ENCODE measurements at regions not wholly inside any gene's neighbourhood (a gene's known extent, or its start where the extent isn't known, plus 50 kb on each side); places are given as distances from the start of the nearest gene placed in this dataset.

- no peak overlapping the region for H3K4me3 ChIP-seq
- H3K27ac ChIP-seq, result no peak overlapping the region
- no peaks in the 10 kb centered on the region for H3K4me1 ChIP-seq (ENCODE audit: low read depth)
- no peak for DNase-seq (ENCODE audit: low read depth in 1 of 2, low spot score in 1 of 2)
- H3K9me3 ChIP-seq (ENCODE audit: low read depth), result no peaks in the 10 kb centered on the region
- no peak for TF ChIP-seq CTCF (IDR thresholded peaks at IDR 0.05; ENCODE audit: low read depth, low read length)
- H3K36me3 ChIP-seq, result no peaks in the 10 kb centered on the region
- H3K27me3 ChIP-seq, result no peaks in the 10 kb centered on the region
Observed at GRCh38 chr10:130772676-130773075, 538.8 kb downstream of the TCERG1L start.

- no peak overlapping the region for H3K27ac ChIP-seq
- TF ChIP-seq CTCF (IDR thresholded peaks at IDR 0.05; ENCODE audit: low read depth, low read length), result no peak
- no peak for DNase-seq (ENCODE audit: low read depth in 1 of 2, low spot score in 1 of 2)
- H3K4me3 ChIP-seq, result no peak overlapping the region
- H3K4me1 ChIP-seq (ENCODE audit: low read depth), result no peaks in the 10 kb centered on the region
- H3K36me3 ChIP-seq, result no peaks in the 10 kb centered on the region
- no peaks in the 10 kb centered on the region for H3K9me3 ChIP-seq (ENCODE audit: low read depth)
- no peaks in the 10 kb centered on the region for H3K27me3 ChIP-seq
Observed at GRCh38 chr10:130773941-130774340, 537.6 kb downstream of the TCERG1L start.

GRCh38 chr10:130774871-130775270 is 536.6 kb downstream of the TCERG1L start:
- Histone ChIP-seq H3K4me3 (no peak overlapping the region), H3K9me3 (ENCODE audit: low read depth) (no peaks in the 10 kb centered on the region), H3K36me3 (no peaks in the 10 kb centered on the region), H3K4me1 (ENCODE audit: low read depth) (no peaks in the 10 kb centered on the region), H3K27ac (no peak overlapping the region), H3K27me3 (no peaks in the 10 kb centered on the region)
- no peak for DNase-seq (ENCODE audit: low read depth in 1 of 2, low spot score in 1 of 2)
- TF ChIP-seq CTCF (IDR thresholded peaks at IDR 0.05; ENCODE audit: low read depth, low read length), result no peak

- H3K27ac ChIP-seq, result no peak overlapping the region
- no peaks in the 10 kb centered on the region for H3K9me3 ChIP-seq (ENCODE audit: low read depth)
- DNase-seq (ENCODE audit: low read depth in 1 of 2, low spot score in 1 of 2), result no peak
- no peak overlapping the region for H3K4me3 ChIP-seq
- H3K36me3 ChIP-seq, result no peaks in the 10 kb centered on the region
- H3K4me1 ChIP-seq (ENCODE audit: low read depth), result no peaks in the 10 kb centered on the region
- no peak for TF ChIP-seq CTCF (IDR thresholded peaks at IDR 0.05; ENCODE audit: low read depth, low read length)
- H3K27me3 ChIP-seq, result no peaks in the 10 kb centered on the region
Observed at GRCh38 chr10:130775311-130775710, 536.2 kb downstream of the TCERG1L start.

GRCh38 chr10:130776724-130777123 is 534.8 kb downstream of the TCERG1L start:
- no peaks in the 10 kb centered on the region for H3K4me1 ChIP-seq (ENCODE audit: low read depth)
- H3K27ac ChIP-seq, result no peak overlapping the region
- no peaks in the 10 kb centered on the region for H3K36me3 ChIP-seq
- no peak for DNase-seq (ENCODE audit: low read depth in 1 of 2, low spot score in 1 of 2)
- H3K4me3 ChIP-seq, result no peak overlapping the region
- no peak for TF ChIP-seq CTCF (IDR thresholded peaks at IDR 0.05; ENCODE audit: low read depth, low read length)
- H3K27me3 ChIP-seq, result no peaks in the 10 kb centered on the region
- H3K9me3 ChIP-seq (ENCODE audit: low read depth), result no peaks in the 10 kb centered on the region
